T47D (cell line): ENCODE measurements at regions not wholly inside any gene's neighbourhood (a gene's known extent, or its start where the extent isn't known, plus 50 kb on each side); places are given as distances from the start of the nearest gene placed in this dataset.
A peak's percentile ranks its signal among the peaks of the same experiment; 100 is the strongest.

Experiments used
- DNase-seq, 2 experiments: peaks; one replicate each; pipeline versions ENCODE4 v3.0.0 to v3.0.0-alpha.2; 2011 to 2012; ENCODE audit warnings: low read depth in 1 of 2, low spot score in 1 of 2
- JUND ChIP-seq: IDR thresholded peaks from 2 replicates; pipeline ENCODE4 v1.6.1; 2012; ENCODE audit warnings: low read depth
- in situ Hi-C: cut with HindIII; loops from 2 replicates; pipeline ENCODE4 v1.10.0; 2016; ENCODE audit warnings: low sequenced_read_pairs, low pct_unique_long_range_greater_than_20kb

DNA sequence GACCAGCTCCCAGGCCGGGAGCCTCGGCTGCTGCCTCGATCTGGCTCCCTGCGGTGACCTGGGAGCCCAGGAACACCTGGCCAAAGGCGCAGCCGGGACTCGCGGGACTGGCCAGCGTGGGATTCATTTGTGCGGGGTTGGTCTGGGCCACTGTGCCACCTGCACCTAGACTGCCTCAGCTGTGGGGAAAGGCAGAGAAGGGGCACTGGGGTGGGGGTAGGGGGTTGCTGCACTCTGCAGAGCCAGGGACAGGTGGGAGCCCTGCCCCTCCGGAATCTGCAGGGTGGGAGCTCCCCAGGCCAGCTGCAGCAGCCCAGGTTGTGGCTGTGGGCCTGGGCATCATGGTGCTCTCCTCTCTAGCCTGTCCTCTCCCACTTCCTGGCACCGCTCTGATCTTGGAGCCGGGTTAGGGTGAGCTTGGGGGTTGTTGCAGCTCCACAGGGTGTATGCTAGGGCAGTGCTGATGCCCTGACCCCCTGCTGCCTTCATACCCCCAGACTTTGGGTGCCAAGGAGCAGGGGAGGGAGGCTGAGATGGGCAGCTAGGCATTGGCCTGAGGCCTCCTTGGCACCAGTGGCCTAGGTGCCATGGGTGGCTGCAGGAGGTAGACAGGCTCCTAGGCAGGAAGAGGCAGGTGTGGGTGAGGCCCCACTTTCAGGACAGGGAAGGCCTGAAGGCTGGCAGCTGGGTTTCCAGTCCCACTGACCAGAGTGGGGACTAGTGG lies 57.5 kb upstream of the ETV3 start:
- TF ChIP-seq JUND = no peak
- DNase-seq = no peak
- in situ Hi-C loops = no loop called here

DNA sequence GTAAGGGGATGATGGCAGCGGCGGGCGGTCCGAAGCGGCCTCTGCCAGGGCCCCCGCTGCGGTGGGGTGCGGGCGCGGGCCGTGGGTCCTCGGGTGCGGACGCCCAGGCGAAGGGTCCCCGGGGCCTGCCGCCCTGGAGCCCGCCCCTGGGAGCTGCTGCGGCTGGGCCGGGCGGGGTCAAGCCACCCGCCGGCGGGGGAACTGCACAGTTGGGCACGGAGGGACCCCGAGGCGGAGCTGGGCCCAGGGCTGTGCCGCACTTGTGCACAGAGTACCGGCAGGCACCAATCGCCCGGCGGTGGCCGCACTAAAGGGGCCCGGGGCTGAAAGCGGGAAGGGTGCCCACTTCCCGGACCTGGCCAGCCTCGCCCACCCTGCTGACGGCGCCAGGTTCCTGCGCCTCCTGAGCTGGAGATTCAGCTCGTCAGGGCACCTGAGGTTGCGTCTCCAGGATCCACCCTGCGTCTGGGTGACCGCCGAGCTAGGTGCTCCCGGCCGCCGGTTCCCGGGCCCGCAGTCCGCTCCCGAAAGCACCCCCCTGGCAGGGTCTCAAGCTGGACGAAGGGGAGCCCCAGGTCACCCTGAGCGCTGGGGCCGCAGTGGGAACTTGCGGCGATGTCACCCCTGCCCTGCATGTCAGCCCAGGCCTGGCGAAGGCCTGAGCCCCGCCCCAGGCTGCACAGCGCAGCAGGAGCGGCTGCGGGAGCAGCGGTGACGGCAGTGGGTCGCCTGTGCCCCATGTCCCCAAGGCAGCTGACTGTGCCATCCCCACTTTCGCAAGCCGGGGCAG lies 56.7 kb upstream of the ETV3 start:
- in situ Hi-C loops = no loop called here
- DNase-seq = no peak
- TF ChIP-seq JUND = no peak

DNA sequence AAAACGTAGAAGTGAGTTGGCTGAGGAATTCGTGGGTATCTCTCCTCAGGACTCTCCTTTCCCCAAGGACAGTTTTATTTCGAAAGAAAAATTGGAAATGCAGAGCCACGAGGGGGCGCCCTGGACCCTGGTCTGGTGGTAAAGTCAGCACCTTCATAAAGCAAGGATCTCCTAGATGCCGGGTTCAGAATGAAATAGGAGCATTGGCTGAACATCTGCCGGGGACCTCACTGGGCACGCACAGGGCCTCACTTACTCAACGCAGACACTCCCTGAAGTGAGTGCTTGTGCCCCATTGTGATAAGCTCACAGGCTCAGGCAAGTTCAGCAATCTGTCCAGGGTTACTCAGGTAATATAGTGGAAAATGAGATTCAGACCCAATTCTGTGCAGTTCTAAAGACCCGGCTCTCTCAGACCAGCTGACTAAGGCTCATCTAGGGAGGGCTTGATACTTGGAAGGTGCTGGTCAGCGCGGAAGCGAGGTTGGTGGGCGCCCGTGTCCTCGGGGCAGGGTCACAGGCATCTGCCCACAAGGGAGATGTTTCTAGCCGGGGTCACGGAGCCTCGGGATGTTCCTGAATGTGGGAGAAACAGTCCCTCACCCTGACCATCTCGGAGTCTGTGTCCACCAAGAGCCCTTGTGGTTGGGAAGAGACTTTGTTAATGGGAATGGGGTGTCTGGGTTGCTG lies 55.7 kb upstream of the ETV3 start:
- in situ Hi-C loops = no loop called here
- TF ChIP-seq JUND = no peak
- peak; percentile 69 to 77 for DNase-seq

DNA sequence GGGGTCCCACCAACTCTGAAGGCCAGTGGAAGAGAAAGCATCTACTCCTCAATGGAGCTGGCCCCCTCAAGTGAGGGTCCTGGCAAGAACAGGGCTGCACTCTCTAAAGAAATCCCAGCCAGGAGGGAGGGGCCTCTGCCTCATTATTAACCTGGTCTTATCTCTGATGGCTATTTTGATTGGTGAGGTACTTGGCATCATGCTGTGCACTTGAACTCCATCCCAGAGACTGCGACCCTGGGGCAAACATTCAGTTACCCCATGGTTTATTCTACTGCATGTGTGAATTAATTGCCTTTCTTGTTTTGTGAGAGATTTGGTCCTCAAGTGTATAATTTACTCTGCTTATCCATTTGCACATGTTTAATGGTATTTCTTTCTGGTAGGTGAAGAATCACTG lies 55.0 kb upstream of the ETV3 start:
- no peak for DNase-seq
- in situ Hi-C loops = no loop called here
- no peak for TF ChIP-seq JUND

DNA sequence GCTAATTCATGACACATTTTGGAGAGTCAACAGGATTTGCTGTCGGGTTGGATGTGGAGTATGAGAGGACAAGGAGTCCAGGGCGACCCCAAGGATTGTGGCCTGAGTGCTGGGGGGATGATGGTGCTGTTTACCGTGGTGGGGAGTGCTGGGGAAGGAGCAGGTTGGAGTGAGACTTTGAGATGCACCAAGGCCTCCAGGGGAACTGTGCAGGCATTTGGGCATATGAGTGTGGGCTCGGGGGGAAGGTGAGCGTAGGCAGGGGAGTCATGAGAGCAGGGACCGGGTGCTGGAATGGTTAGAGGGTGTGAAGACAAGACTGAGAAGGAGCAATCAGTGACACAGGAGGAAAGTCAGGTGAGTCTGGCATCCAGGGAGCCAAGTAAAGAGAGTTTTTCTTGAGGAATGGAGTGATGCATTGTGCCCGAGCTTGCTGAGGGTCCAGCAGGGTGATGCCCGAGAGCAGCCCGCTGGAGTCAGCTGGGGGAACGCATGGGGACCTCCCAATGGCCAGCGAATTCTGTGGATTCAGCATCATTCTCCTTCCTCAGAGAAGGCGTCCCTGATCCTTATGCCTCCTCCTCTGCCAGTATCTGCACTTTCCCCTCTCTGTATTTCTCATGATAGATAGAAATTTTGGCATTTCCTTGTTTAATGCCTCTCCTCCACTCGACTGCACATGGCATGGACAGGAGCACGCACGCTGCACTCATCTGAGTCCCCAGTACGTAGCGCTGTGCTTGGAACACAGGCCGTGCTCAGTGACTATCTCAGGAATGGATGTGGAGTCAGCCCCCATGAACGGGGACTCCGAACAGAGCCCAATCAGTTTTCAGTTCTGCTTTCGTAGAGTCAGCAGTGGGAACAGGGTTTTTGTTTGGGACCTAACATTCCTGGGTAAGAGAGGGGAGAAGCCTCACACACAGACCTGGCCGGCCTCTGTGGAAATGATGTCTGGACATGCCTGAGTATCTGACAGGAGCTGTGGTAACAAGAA lies 52.1 kb upstream of the ETV3 start:
- in situ Hi-C loops = no loop called here
- DNase-seq = no peak
- TF ChIP-seq JUND = no peak

DNA sequence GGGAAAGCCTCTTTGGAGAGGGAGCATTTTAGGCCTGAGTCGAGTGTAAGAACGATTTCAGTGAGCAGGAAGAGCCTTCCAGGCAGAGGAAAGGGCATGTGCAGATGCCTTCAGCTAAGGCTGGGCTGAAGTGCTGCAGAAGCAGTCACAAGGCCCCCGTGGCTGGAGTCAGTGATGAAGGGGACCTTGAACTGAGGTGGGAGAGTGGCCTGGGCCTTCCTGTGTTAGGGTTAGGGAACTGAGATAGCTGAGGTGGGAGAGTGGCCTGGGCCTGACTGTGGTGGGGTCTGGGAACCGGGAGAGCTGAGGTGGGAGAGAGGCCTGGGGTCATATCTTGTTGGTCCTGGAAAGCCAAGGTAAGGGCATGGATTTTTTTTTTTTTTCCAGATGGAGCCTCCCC lies 50.9 kb upstream of the ETV3 start:
- no peak for DNase-seq
- in situ Hi-C loops = no loop called here
- no peak for TF ChIP-seq JUND
